AG09319 (cell line): ENCODE measurements at regions not wholly inside any gene's neighbourhood (a gene's known extent, or its start where the extent isn't known, plus 50 kb on each side); places are given as distances from the start of the nearest gene placed in this dataset.

ENCODE experiments used
- DNase-seq: peaks from one replicate; pipeline ENCODE4 v3.0.0-alpha.2; 2010; ENCODE audit warnings: low read depth; ENCODE audit errors: extremely low read depth
- TF ChIP-seq, protein P1 (sequence below): IDR thresholded peaks from 2 replicates; pipeline ENCODE4 v1.5.1; 2011; ENCODE audit warnings: low read depth, mild to moderate bottlenecking, inconsistent platforms, low read length, moderate library complexity

DNA sequence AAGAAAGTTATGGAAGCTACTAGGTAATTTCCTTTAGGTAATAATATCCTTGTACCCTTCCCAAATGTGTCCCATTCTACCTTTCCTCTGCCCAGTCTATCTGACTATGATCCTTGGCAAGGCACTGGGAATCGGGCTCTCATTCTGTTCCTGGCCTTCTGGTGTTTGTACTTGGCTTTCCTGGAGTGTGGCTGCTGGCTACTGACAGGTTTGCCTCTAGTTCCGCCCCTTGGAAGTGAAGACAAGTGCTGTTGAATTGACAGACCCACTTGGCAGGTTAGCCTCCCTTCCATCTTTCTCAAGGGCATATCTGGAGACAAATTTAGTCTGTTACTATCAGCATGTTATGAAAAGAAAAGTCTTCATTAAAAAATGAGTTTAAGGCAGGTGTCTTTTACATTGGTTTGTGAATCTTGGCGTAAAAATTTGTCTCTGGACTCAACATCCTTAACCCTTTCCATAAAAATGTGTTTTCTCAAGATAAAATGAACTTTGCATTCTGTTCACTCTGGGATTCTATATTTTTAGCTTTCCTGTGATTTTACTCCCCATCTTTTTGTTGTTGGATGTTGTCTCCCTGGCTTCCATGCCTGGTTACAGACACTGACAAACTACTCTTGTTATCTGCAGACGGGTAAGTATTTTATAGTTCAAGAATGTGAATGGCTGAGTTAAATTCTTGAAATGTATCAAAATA, 287.4 kb upstream of the PDGFD start:
- DNase-seq, result no peak
- TF ChIP-seq, protein P1, sequence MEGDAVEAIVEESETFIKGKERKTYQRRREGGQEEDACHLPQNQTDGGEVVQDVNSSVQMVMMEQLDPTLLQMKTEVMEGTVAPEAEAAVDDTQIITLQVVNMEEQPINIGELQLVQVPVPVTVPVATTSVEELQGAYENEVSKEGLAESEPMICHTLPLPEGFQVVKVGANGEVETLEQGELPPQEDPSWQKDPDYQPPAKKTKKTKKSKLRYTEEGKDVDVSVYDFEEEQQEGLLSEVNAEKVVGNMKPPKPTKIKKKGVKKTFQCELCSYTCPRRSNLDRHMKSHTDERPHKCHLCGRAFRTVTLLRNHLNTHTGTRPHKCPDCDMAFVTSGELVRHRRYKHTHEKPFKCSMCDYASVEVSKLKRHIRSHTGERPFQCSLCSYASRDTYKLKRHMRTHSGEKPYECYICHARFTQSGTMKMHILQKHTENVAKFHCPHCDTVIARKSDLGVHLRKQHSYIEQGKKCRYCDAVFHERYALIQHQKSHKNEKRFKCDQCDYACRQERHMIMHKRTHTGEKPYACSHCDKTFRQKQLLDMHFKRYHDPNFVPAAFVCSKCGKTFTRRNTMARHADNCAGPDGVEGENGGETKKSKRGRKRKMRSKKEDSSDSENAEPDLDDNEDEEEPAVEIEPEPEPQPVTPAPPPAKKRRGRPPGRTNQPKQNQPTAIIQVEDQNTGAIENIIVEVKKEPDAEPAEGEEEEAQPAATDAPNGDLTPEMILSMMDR, result no peak

DNA sequence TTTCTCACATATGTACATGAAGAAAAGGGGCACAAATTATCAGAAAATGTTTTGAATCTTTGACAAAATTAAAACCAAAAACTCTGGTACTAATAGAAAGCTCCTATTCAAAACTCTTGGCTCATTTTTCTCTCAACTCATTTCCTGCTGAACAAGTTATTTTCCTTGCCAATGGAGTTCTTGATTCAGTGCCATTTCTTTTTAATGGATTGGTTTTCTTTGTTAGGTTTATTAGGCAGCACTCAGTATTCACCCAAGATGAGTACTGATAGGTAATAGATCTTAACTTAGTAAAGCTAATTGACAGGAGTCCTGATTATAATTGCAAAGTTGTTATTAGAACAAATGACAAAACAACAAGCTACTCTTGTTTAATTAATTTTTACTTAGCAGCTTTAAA, 279.4 kb upstream of the PDGFD start:
- TF ChIP-seq, protein P1, result no peak
- no peak for DNase-seq

DNA sequence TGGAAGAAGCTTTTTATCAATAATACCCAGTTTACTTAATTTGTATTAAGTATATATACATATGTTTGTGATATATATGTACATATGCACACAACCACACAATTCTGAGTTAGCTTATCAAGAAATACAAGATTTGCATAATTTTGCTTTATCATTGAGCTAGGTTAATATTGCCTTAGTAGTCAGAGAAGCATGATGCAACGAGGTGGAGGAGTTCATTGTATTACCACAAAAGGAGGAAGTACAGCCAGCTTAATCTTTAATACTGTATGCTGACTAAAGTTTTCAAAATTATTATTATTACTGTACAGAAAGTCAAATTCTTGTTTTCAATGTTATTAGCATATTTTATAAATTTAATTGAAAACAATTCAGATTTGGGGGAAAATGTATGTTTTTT, 278.4 kb upstream of the PDGFD start:
- no peak for DNase-seq
- TF ChIP-seq, protein P1, result no peak

DNA sequence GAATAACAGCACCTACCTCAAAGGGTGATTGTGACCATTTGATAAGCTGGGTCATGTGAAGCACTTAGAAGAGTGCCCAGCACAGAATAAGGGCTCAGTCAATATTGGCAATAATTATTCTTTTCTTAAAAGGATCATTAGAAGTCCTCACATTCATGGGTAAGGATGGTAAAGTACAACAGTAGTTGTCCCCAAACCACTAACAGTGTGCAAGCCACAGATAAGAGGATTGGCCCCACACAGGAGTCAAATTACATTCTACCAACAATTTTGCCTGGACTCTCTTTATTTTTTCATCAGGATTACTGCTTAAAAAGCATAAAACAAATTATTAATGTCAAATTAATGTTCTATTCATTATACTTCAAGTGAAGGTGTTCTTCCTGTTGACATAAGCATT, 271.5 kb upstream of the PDGFD start:
- no peak for DNase-seq

DNA sequence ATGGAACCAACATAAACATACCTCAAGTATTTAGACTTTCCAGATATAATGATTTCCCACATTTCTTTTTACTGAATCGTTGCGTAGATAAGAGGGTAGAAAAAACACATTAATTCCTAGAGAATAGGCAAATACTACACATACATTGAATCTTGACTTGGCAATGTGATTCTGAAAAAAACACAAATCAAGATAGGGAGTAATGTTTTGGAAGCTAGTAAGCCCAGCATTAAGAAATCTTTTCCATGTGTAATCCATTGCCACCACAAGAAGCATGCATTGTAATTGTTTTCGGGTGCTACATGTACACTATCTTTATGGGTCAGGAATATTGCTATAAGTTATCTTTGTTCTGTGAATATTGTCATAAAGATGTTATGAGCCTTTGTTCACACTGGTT, 269.8 kb upstream of the PDGFD start:
- DNase-seq, result no peak
- TF ChIP-seq, protein P1, result no peak

More for the DNA sequence above, 271.5 kb upstream of the PDGFD start:
- TF ChIP-seq, protein P1, result no peak

DNA sequence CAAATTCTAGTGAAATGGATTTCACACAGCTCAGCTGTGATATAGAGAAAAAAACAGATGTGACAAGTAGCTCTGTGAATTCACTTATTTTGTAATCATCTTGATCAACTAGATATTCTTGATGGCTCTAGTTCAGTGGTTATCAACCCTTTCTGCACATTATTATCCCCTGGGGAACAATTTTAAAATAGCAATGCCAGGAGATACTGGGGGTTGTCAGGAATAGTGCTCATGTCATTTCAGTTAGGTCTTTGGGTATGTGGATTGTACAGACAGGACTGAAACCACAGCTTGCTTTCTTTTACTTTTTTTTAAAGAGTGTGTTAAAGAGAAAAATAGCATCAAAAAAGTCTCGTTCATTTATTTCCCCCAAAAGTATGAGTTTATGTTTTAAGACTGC, 269.0 kb upstream of the PDGFD start:
- TF ChIP-seq, protein P1, result no peak
- DNase-seq, result no peak

DNA sequence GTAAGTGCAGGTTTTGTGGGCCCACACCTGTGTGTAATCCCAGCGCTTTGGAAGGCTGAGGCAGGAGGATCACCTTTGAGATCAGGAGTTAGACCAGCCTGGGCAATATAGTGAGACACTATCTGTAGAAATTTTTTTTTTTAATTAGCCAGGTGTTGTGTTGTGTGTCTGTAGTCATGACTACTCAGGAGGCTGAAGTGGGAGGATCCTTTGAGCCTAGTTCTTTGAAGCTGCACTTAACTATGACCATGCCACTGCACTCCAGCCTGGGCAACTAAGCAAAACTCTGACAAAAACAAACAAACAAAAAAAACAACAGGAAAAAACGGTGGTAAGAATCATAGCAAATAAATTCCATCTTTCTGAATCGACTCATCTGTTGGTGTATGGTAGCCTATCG, 268.6 kb upstream of the PDGFD start:
- DNase-seq, result no peak
- TF ChIP-seq, protein P1, result no peak
